Mucosa of stomach (tissue), 1 donor: ENCODE measurements at regions not wholly inside any gene's neighbourhood (a gene's known extent, or its start where the extent isn't known, plus 50 kb on each side); places are given as distances from the start of the nearest gene placed in this dataset.
"Not testable (repeated sequence)": the region's sequence is repeated elsewhere in the genome, so short reads cannot be mapped to it uniquely, and the experiment has no call there.

Experiments
- H3K27me3 ChIP-seq: one replicate; pipeline ENCODE4 v1.7.0; 2013; ENCODE audit warnings: mild to moderate bottlenecking, low read length; ENCODE audit not compliant: control insufficient read depth, insufficient read depth
- H3K36me3 ChIP-seq: one replicate; pipeline ENCODE4 v1.7.0; 2013; ENCODE audit warnings: low read length; ENCODE audit not compliant: control insufficient read depth, insufficient read depth
- H3K4me1 ChIP-seq: one replicate; pipeline ENCODE4 v1.7.0; 2013; ENCODE audit warnings: mild to moderate bottlenecking, low read length; ENCODE audit not compliant: control insufficient read depth, insufficient read depth
- H3K4me3 ChIP-seq: one replicate; pipeline ENCODE4 v1.7.0; 2013; ENCODE audit warnings: low read length
- H3K9ac ChIP-seq: one replicate; pipeline ENCODE4 v1.7.0; 2013; ENCODE audit warnings: mild to moderate bottlenecking, low read length, moderate library complexity
- H3K9me3 ChIP-seq: one replicate; pipeline ENCODE4 v1.7.0; 2013; ENCODE audit warnings: mild to moderate bottlenecking, low read length, moderate library complexity; ENCODE audit not compliant: control insufficient read depth
- donor health status: Pancreatic carcinoma.

DNA sequence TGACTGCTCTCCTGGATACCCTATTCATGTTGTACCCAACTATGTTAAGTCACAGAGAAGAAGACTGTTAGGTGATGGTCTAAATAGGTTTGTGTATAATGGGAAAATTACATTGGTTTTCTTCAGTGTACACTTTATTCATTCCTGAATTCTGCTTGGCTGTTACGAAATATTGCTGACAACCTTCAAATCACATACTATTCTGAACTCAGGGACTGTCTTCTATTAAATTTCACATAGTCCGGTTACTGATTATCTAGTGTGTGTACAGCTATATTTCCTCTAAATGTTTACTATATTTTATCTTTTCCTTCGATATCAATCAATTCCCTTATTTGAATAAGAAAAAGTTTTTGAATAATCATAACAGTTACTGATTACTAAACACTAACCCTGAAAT, 1090.3 kb upstream of the CITED2 start:
- Histone ChIP-seq H3K4me1 (peaks cover 12% of the 10 kb centered on the region), H3K4me3 (no peak overlapping the region), H3K27me3 (no peaks in the 10 kb centered on the region), H3K9me3 (no peaks in the 10 kb centered on the region), H3K9ac (no peak overlapping the region), H3K36me3 (no peaks in the 10 kb centered on the region)

DNA sequence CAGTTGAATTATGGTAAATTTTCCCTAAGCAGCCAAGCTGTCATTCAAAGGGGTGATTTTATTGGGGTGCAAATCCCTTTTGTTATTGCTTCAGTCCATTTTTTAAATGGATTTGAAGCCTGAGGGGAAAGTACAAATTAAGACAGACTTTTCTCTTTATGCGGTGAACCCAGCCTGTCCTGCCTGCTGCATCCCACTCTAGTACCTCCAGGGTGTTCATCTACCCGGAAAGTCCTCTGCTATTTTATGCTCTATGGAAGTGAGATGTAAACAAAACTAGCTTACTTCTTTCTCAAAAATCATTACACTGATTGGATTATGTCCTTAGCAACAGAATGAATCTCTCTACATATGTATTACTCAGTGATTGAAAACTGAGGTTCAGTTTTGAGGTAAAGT, 1088.9 kb upstream of the CITED2 start:
- Histone ChIP-seq H3K9ac (no peak overlapping the region), H3K4me3 (no peak overlapping the region), H3K9me3 (no peaks in the 10 kb centered on the region), H3K36me3 (no peaks in the 10 kb centered on the region), H3K27me3 (no peaks in the 10 kb centered on the region), H3K4me1 (peaks cover 12% of the 10 kb centered on the region)

DNA sequence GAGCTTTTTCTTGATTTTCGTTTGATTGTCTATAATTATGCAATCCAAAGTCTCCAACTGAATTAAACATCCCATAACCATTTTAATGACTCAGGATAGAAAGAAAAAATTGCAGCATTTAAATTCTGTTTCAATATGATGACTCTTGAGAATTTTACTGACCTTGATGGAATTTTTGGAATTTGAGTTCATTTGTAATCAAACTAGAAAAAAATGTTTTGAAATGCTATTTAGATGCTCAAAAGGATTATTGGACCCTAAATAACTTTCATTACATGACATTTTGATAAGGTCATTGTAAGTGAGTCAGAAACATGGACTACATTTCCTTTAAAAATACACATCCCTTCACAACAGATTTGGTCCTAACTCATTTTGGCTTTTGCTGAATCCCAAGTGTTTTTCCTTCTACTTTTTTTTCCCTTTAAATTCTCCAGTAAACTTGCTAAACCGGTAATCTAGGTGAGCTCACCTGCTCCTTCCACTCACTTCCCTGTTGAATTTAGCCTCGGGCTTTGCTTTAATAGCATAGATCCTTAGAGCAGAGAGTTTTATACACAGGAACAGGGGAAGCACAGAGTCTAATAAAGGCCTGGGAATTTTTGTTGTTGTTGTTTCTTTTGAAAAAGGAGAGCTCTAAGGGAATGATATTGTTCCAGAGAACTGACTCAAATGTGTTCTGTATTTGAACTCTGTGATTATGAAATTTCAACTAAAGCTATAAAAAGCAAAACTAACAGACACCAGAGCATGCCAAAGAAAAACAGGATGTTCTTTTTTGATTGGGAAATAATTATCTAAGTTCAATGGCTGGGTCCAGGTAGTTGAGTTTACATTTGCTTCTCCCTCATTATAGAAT, 1088.2 kb upstream of the CITED2 start:
- H3K9ac ChIP-seq: no peak overlapping the region
- H3K4me3 ChIP-seq: no peak overlapping the region

DNA sequence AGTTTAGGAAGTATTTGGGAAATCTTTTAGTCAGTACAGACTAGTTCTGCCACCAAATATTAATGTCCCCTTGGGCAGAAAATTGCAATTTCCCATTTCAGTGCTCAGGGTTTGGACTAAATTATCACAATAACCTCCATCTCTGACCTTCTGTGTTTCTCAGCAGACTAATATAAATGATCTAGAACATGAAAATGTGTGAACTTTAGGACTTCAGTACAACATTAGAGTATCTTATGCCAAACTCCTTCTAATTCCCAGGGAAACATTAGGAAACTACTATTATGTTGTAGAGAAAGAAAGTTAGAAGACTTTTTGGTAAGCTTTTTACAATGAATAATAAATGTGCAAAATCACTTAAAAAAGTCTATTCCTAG, 1087.6 kb upstream of the CITED2 start:
- Histone ChIP-seq H3K9me3 (no peaks in the 10 kb centered on the region), H3K27me3 (no peaks in the 10 kb centered on the region), H3K4me3 (no peak overlapping the region), H3K4me1 (peaks cover 16% of the 10 kb centered on the region), H3K9ac (no peak overlapping the region), H3K36me3 (no peaks in the 10 kb centered on the region)

More for the DNA sequence above, 1088.2 kb upstream of the CITED2 start:
- H3K36me3 ChIP-seq: no peaks in the 10 kb centered on the region
- peaks cover 12% of the 10 kb centered on the region for H3K4me1 ChIP-seq
- H3K9me3 ChIP-seq: no peaks in the 10 kb centered on the region
- no peaks in the 10 kb centered on the region for H3K27me3 ChIP-seq

DNA sequence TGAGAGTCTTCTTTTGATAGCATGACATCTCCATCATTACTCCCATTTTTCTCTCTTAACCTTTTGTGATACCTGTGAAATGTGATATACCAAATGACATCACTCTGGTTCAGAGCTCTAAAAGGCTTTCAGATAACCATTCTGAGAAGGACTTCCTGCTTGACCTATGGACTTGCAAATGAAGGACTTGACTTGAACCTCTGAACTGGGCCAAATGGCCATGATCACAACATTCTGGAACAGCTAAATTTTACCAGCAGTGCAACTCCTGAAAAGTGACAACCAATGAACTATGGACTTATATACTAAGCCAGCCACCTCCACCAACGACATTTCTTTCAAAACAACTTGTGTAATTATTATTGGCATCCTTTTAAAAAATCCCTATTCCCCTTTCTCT, 1085.8 kb upstream of the CITED2 start:
- Histone ChIP-seq H3K27me3 (no peaks in the 10 kb centered on the region), H3K4me1 (peaks cover 16% of the 10 kb centered on the region), H3K36me3 (no peaks in the 10 kb centered on the region), H3K9ac (no peak overlapping the region), H3K4me3 (no peak overlapping the region), H3K9me3 (no peaks in the 10 kb centered on the region)

DNA sequence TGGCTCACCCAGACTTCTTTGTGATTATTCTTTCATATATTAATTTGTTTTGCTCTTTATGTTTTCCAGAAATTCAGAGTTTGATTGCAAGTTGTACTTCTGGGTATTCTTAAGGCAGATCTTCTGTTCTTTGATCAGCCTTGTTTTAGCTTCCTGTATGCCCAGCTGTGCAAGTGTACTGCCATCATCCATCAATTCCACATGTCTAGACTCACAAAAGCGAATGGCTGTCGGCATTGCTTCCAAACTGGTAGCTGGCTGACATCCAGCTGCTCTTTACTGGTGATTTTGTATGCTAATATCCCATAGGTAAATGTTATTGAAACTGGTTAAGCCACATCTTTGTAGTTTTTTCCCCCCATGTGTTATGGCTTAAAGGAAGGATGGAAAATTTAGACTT, 1084.8 kb upstream of the CITED2 start:
- peaks cover 16% of the 10 kb centered on the region for H3K4me1 ChIP-seq
- no peaks in the 10 kb centered on the region for H3K36me3 ChIP-seq
- no peak overlapping the region for H3K4me3 ChIP-seq
- no peaks in the 10 kb centered on the region for H3K27me3 ChIP-seq
- H3K9me3 ChIP-seq: no peaks in the 10 kb centered on the region
- H3K9ac ChIP-seq: no peak overlapping the region

DNA sequence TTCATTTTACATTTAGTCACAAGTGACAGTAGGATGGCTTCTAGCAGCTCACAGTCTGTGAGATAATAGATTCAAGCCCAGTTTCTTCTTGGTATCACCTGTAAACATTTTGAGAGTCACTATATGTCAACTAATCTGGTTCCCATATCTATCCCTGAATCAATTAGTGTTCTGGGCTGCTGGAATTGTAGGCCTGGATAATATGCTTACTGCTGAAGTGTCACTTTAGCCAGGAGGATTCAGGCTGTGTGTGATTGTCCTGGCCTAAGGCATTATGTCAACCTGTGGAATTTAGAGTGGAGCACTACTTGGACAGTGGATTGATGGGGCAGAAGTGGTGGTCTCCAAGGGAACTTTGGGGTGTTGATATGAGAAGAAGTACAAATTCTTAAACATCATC, 1071.8 kb upstream of the CITED2 start:
- no peaks in the 10 kb centered on the region for H3K4me1 ChIP-seq
- H3K9me3 ChIP-seq: no peaks in the 10 kb centered on the region
- no peak overlapping the region for H3K4me3 ChIP-seq
- no peak overlapping the region for H3K9ac ChIP-seq
- no peaks in the 10 kb centered on the region for H3K36me3 ChIP-seq
- H3K27me3 ChIP-seq: no peaks in the 10 kb centered on the region

DNA sequence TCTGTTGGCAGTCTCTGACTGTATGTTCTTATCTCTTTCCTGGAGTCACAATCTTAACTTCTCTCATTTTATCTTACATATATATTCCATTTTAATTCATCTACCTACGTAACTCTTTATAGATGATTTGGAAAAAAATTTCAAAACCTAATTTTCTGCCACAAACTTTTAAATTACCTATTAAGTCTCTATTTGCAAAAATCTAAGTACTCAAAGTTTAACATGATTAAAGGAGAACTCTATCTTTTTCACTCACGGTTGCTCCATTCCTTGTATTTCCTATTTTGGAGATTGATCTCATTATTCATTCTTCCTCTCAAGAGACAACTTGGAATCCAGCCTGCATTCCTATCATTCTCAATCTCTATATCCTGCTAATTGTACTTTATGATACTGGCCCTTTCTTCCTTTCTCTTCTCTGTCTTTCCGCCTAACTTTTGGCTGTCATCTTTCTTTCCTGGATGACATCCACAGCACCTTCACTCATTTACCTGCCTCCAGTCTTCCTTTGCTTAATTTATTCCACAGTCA, 1071.1 kb upstream of the CITED2 start:
- Histone ChIP-seq H3K9ac (no peak overlapping the region), H3K36me3 (no peaks in the 10 kb centered on the region), H3K27me3 (no peaks in the 10 kb centered on the region), H3K9me3 (no peaks in the 10 kb centered on the region), H3K4me3 (no peak overlapping the region), H3K4me1 (no peaks in the 10 kb centered on the region)

DNA sequence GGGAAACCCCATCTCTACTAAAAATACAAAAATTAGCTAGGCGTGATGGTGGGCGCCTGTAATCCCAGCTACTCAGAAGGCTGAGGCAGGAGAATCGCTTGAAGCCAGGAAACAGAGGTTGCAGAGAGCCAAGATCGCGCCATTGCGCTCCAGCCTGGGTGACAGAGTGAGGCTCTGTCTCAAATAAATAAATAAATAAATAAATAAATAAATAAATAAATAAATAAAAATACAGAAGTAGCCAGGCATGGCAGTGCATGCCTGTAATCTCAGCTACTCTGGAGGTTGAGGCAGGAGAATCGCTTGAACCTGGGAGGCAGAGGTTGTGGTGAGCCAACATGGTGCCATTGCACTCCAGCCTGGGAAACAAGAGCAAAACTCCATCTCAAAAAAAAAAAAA, 1068.7 kb upstream of the CITED2 start:
- H3K4me1 ChIP-seq, H3K27me3 ChIP-seq, H3K9me3 ChIP-seq, H3K36me3 ChIP-seq, H3K9ac ChIP-seq, H3K4me3 ChIP-seq: not testable (repeated sequence)

DNA sequence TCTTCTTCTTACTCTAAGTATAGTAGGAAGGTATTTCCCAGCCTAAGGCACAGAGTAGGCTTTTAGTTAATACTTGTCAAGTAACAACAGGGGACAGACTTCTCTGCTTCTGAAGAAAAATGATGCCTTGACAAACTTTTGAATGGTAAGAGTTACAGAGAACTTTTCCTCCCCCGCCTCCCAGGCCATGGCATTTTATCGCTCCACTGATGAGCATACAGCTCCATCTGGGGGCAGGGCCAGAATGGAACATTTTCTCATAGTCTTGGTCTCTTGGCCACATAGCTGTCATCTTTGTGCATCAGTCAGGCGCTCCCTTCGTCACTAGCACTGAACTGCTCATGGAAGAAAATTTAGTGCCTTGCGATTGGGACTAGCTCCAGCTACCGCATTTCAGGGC, 1066.8 kb upstream of the CITED2 start:
- no peak overlapping the region for H3K9ac ChIP-seq
- H3K27me3 ChIP-seq: no peaks in the 10 kb centered on the region
- H3K4me1 ChIP-seq: no peaks in the 10 kb centered on the region
- no peaks in the 10 kb centered on the region for H3K9me3 ChIP-seq
- H3K4me3 ChIP-seq: no peak overlapping the region
- no peaks in the 10 kb centered on the region for H3K36me3 ChIP-seq

DNA sequence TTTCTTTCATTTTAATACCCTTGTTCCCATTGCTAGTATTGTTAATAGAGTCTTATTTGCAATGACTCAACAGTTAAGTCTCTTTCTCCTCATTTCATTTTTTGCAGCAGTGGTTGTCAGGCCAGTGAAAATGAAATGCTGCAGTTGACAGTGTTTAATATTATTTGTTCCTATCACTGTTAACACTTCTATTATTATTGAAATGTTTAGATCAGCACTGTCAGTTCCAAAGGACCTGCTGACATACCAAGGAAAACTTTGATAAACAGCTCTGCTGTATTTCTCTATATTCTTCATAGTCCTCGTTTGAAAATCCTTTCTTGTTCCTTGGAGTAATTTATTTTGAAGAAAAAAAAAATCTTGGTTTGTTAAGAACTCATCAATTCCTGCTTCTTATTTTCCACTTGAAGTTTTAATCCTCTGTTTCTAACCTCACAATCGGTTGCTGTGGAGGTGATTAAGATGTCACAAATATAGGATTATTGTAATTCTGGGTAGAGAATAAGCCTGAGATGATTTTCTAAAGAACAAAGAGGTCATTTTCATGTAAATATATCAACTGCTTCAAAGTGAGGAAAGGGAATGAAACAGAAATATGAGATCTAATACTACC, 1065.9 kb upstream of the CITED2 start:
- no peaks in the 10 kb centered on the region for H3K36me3 ChIP-seq
- H3K9ac ChIP-seq: no peak overlapping the region

DNA sequence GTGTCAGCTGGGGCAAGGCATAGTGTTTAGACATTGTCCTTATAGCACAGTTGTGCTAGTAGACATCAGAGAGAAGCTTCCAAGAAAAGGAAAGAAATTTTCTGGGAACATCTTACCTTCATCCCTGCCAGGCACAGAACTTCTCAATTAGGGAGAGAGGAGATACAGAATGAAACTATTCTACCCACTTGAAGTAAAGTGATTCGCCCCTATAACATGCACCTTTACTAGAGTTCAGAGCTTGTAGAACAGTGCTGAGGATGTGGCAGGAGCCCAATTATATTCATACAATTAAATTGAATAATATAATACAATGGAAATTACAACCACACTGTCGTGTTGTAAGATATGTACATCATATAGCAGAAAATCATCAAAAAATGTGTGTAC, 1063.9 kb upstream of the CITED2 start:
- Histone ChIP-seq H3K9me3 (no peaks in the 10 kb centered on the region), H3K4me1 (no peaks in the 10 kb centered on the region), H3K9ac (no peak overlapping the region), H3K27me3 (no peaks in the 10 kb centered on the region), H3K36me3 (no peaks in the 10 kb centered on the region), H3K4me3 (no peak overlapping the region)

More for the DNA sequence above, 1065.9 kb upstream of the CITED2 start:
- no peak overlapping the region for H3K4me3 ChIP-seq
- H3K27me3 ChIP-seq: no peaks in the 10 kb centered on the region
- no peaks in the 10 kb centered on the region for H3K9me3 ChIP-seq
- no peaks in the 10 kb centered on the region for H3K4me1 ChIP-seq
